ENCODE measurements at regions not wholly inside any gene's neighbourhood (a gene's known extent, or its start where the extent isn't known, plus 50 kb on each side); places are given as distances from the start of the nearest gene placed in this dataset.

GRCh38 chr3:86427343-86427742 is 563.6 kb downstream of the VGLL3 start:
- no peak for TF ChIP-seq CTCF (IDR thresholded peaks at IDR 0.05)
- TF ChIP-seq EZH2 (IDR thresholded peaks at IDR 0.05; ENCODE audit: borderline replicate concordance, insufficient read depth, low read depth, low read length, poor library complexity, severe bottlenecking), result no peak
